HepG2 (cell line): ENCODE measurements at regions not wholly inside any gene's neighbourhood (a gene's known extent, or its start where the extent isn't known, plus 50 kb on each side); places are given as distances from the start of the nearest gene placed in this dataset.

ENCODE experiments used
- ATAC-seq: fragments of 200-7000 bp; cut with Tn5 transposase; 3 replicates; pipeline ENCODE4 v1.9.1; 2020; ENCODE audit warnings: mild to moderate bottlenecking, moderate library complexity
- BruUV-seq: library from RNA; stranded (reverse); fragments of 400-500 nt; replicated peaks from 2 replicates; lab custom pipeline; 2021; lab: Mats Ljungman, UMichigan
- CTCF ChIA-PET: fragments of 300-600 bp; formaldehyde crosslinking; extraction: SDS; loops from one replicate; lab custom pipeline; 2021; ENCODE audit warnings: low total read pairs, inconsistent platforms, low intra/inter-chr PET ratio; lab: Yijun Ruan, JAX
- POLR2A ChIA-PET: fragments of 350-600 bp; sonication (Branson Sonifier 250); formaldehyde crosslinking; loops from one replicate; lab custom pipeline; 2020; ENCODE audit warnings: antibody characterized with exemption, inconsistent platforms; lab: Yijun Ruan, JAX
- DNase-seq: peaks from one replicate; pipeline ENCODE4 v3.0.0-alpha.2; 2015; ENCODE audit warnings: low spot score
- FAIRE-seq: peaks from 3 replicates; lab custom pipeline; 2011; peaks lifted over from hg19 to GRCh38; lab: Jason Lieb, UNC
- H2AFZ ChIP-seq: one replicate; pipeline ENCODE4 v1.6.1; 2011; ENCODE audit warnings: low read length, inconsistent platforms
- H3K27ac ChIP-seq: fragments of 300-600 bp; 3 replicates; pipeline ENCODE4 v1.8.0; 2011; ENCODE audit warnings: mixed run types, mild to moderate bottlenecking, mixed read lengths, low read length, inconsistent platforms; ENCODE audit not compliant: insufficient read depth; ENCODE audit errors: extremely low read length
- H3K27me3 ChIP-seq, 2 experiments: fragments of 200-600 bp in 1 of 2; 2 replicates in 1 of 2; 3 replicates in 1 of 2; pipeline versions ENCODE4 v1.6.0 to v1.8.0; 2011; ENCODE audit warnings: low read length in 2 of 2, mild to moderate bottlenecking in 2 of 2, moderate library complexity in 2 of 2, inconsistent platforms in 1 of 2; ENCODE audit not compliant: insufficient read depth in 2 of 2, control insufficient read depth in 1 of 2
- H3K36me3 ChIP-seq, 2 experiments: fragments of 200-600 bp in 1 of 2; replicated peaks in 1 of 2; 2 replicates in 1 of 2; 3 replicates in 1 of 2; pipeline versions ENCODE4 v1.5.1 to v1.8.0; 2011; ENCODE audit warnings: low read length in 2 of 2, inconsistent platforms in 1 of 2; ENCODE audit not compliant: insufficient read depth in 2 of 2, control insufficient read depth in 1 of 2
- H3K4me1 ChIP-seq: 2 replicates; pipeline ENCODE4 v1.5.1; 2012; ENCODE audit warnings: low read length, inconsistent platforms; ENCODE audit not compliant: insufficient read depth
- H3K4me2 ChIP-seq: 2 replicates; pipeline ENCODE4 v1.6.0; 2011; ENCODE audit warnings: low read depth, low read length, inconsistent platforms
- H3K4me3 ChIP-seq, 3 experiments: fragments of 200-600 bp in 1 of 3; sonication (generic), shearing (Covaris generic) in 1 of 3; replicated peaks in 1 of 3; 2 replicates each; pipeline ENCODE4 v1.5.1; 2011 to 2016; ENCODE audit warnings: low read length in 3 of 3, inconsistent platforms in 2 of 3, low read depth in 2 of 3, mild to moderate bottlenecking in 2 of 3, control low read depth in 1 of 3, mixed read lengths in 1 of 3; ENCODE audit not compliant: insufficient read depth in 1 of 3
- H3K79me2 ChIP-seq: one replicate; pipeline ENCODE4 v1.6.1; 2011; ENCODE audit warnings: low read length, inconsistent platforms; ENCODE audit not compliant: insufficient read depth
- H3K9ac ChIP-seq: 2 replicates; pipeline ENCODE4 v1.6.0; 2011; ENCODE audit warnings: mild to moderate bottlenecking, low read depth, low read length, inconsistent platforms; ENCODE audit not compliant: insufficient read depth
- H3K9me3 ChIP-seq: 2 replicates; pipeline ENCODE4 v1.5.1; 2012; ENCODE audit warnings: mild to moderate bottlenecking, low read length
- H4K20me1 ChIP-seq: 2 replicates; pipeline ENCODE4 v1.6.0; 2011; ENCODE audit warnings: inconsistent platforms, mild to moderate bottlenecking, low read length, moderate library complexity; ENCODE audit not compliant: insufficient read depth
- ARNTL ChIP-seq: sonication (generic); formaldehyde crosslinking; IDR thresholded peaks from 2 replicates; pipeline ENCODE4 v1.4.0; 2020; ENCODE audit warnings: mild to moderate bottlenecking, missing genetic modification reagents
- ATF3 ChIP-seq: sonication (generic); formaldehyde crosslinking; IDR thresholded peaks from 2 replicates; pipeline ENCODE4 v1.4.0; 2020; ENCODE audit warnings: missing genetic modification reagents
- KDM5B ChIP-seq: sonication (generic); formaldehyde crosslinking; IDR thresholded peaks from 2 replicates; pipeline ENCODE4 v1.4.0; 2020; ENCODE audit warnings: missing genetic modification reagents, mild to moderate bottlenecking, borderline replicate concordance
- ONECUT2 ChIP-seq: sonication (generic); formaldehyde crosslinking; IDR thresholded peaks from 2 replicates; pipeline ENCODE4 v1.4.0; 2020; ENCODE audit warnings: missing genetic modification reagents
- SOX13 ChIP-seq, 3 experiments: fragments of 450-650 bp in 1 of 3; sonication (generic) in 1 of 3; formaldehyde crosslinking in 1 of 3; IDR thresholded peaks in 2 of 3; conservative IDR thresholded peaks in 1 of 3; 2 replicates each; pipeline versions ENCODE4 v1.5.0 to v1.6.1; 2016 to 2020; ENCODE audit warnings: antibody characterized with exemption in 1 of 3, mild to moderate bottlenecking in 1 of 3, missing compliant biosample characterization in 1 of 3, missing genetic modification reagents in 1 of 3, moderate library complexity in 1 of 3
- TEAD3 ChIP-seq: optimal IDR thresholded peaks from 2 replicates; pipeline ENCODE3; 2016; ENCODE audit warnings: borderline replicate concordance
- ZC3H4 ChIP-seq: sonication (generic); formaldehyde crosslinking; IDR thresholded peaks from 2 replicates; pipeline ENCODE4 v1.4.0; 2020; ENCODE audit warnings: missing genetic modification reagents, borderline replicate concordance
- ZFP41 ChIP-seq: sonication (generic); formaldehyde crosslinking; IDR thresholded peaks from 2 replicates; pipeline ENCODE4 v1.4.0; 2020; ENCODE audit warnings: mild to moderate bottlenecking, missing genetic modification reagents, borderline replicate concordance
- ZNF430 ChIP-seq: sonication (generic); formaldehyde crosslinking; IDR thresholded peaks from 2 replicates; pipeline ENCODE4 v1.9.0; 2021; ENCODE audit warnings: mild to moderate bottlenecking, missing genetic modification reagents
- ZNF543 ChIP-seq: sonication (generic); formaldehyde crosslinking; IDR thresholded peaks from 2 replicates; pipeline ENCODE4 v1.4.0; 2020; ENCODE audit warnings: mild to moderate bottlenecking, missing genetic modification reagents
- ZNF556 ChIP-seq: sonication (generic); formaldehyde crosslinking; IDR thresholded peaks from 2 replicates; pipeline ENCODE4 v1.4.0; 2020; ENCODE audit warnings: mild to moderate bottlenecking, missing genetic modification reagents, borderline replicate concordance
- ZNF646 ChIP-seq: sonication (generic); formaldehyde crosslinking; IDR thresholded peaks from 2 replicates; pipeline ENCODE4 v1.9.0; 2021; ENCODE audit warnings: mild to moderate bottlenecking, missing genetic modification reagents
- ZSCAN30 ChIP-seq: sonication (generic); formaldehyde crosslinking; IDR thresholded peaks from 2 replicates; pipeline ENCODE4 v1.5.0; 2020; ENCODE audit warnings: mild to moderate bottlenecking, missing genetic modification reagents
- ZSCAN5A ChIP-seq: sonication (generic); formaldehyde crosslinking; IDR thresholded peaks from 2 replicates; pipeline ENCODE4 v1.8.0; 2022; ENCODE audit warnings: mild to moderate bottlenecking, missing genetic modification reagents, borderline replicate concordance
- WGBS: methylation state at CpG from one replicate; pipeline ENCODE4 v1.1.6; 2017; ENCODE audit warnings: low lambda C conversion rate; 5-methylcytosine and 5-hydroxymethylcytosine counted together
- in situ Hi-C: cut with HindIII; loops from 2 replicates; pipeline ENCODE4 v1.10.0; 2017; ENCODE audit warnings: low pct_unique_long_range_greater_than_20kb; ENCODE audit not compliant: extremely low pct_ligation_motif_present
- intact Hi-C: fragments of 100-400 bp; cut with micrococcal nuclease; formaldehyde crosslinking; loops from one replicate; pipeline ENCODE4 v1.10.0; 2022; ENCODE audit not compliant: unreplicated experiment

- TF ChIP-seq ZSCAN5A (CRISPR knock-in tag) = no peak
- TF ChIP-seq, all 625 proteins: peak for 0
Measured at GRCh38 chrX:38895775-38896174, 94.5 kb downstream of the MID1IP1 start (continued).

GRCh38 chrX:38896724-38897298 is 95.6 kb downstream of the MID1IP1 start:
- WGBS = 68% methylated on average over 4 of the region's 4 CpGs
- no peaks in the 10 kb centered on the region for H3K9me3 ChIP-seq
- no peak for TF ChIP-seq ONECUT2 (CRISPR knock-in tag)
- no peak for TF ChIP-seq ARNTL
- no peak for TF ChIP-seq ZNF430 (CRISPR knock-in tag)
- no peak for TF ChIP-seq ZC3H4
- no peak for TF ChIP-seq KDM5B (CRISPR knock-in tag)
- no peak for TF ChIP-seq SOX13 (IDR thresholded peaks at IDR 0.05)
- TF ChIP-seq SOX13 (CRISPR knock-in tag; conservative IDR thresholded peaks at IDR 0.05 in 1 of 2, IDR thresholded peaks at IDR 0.05 in 1 of 2) = no peak
- no peak for TF ChIP-seq TEAD3 (CRISPR knock-in tag)
- TF ChIP-seq ZNF543 (CRISPR knock-in tag) = no peak
- no peak for TF ChIP-seq ZNF646 (CRISPR knock-in tag)
- TF ChIP-seq ZSCAN30 (CRISPR knock-in tag) = no peak
- TF ChIP-seq ZNF556 (CRISPR knock-in tag) = no peak
- no peak for TF ChIP-seq ATF3 (CRISPR knock-in tag)
- no peak for TF ChIP-seq ZFP41

More at GRCh38 chrX:38896724-38897298, 95.6 kb downstream of the MID1IP1 start:
- no peaks in the 10 kb centered on the region for H3K27me3 ChIP-seq
- ChIA-PET POLR2A (no interaction called here), CTCF (no interaction called here)
- ATAC-seq = no peak
- H3K4me2 ChIP-seq = no peak overlapping the region
- no peaks in the 10 kb centered on the region for H4K20me1 ChIP-seq
- H3K36me3 ChIP-seq = no peaks in the 10 kb centered on the region
- H3K27ac ChIP-seq = no peak overlapping the region
- H3K9ac ChIP-seq = no peak overlapping the region
- H3K4me1 ChIP-seq = peaks cover 5% of the 10 kb centered on the region
- no peak overlapping the region for H2AFZ ChIP-seq
- H3K79me2 ChIP-seq = no peaks in the 10 kb centered on the region
- H3K4me3 ChIP-seq = no peak overlapping the region
- no TSS peak for BruUV-seq
- DNase-seq = no peak
- no peak for FAIRE-seq
- in situ Hi-C loops (no loop called here), intact Hi-C loops (no loop called here)
